SK-N-SH treated with all-trans-retinoic acid at 6 μM for 48 hours (cell line): ENCODE measurements at regions not wholly inside any gene's neighbourhood (a gene's known extent, or its start where the extent isn't known, plus 50 kb on each side); places are given as distances from the start of the nearest gene placed in this dataset.

Experiments
- ESRRG ChIP-seq: fragments of 250-450 bp; sonication (Bioruptor Pico); IDR thresholded peaks from 2 replicates; pipeline ENCODE4 v1.6.1; 2021; ENCODE audit warnings: mild to moderate bottlenecking
- ISL1 ChIP-seq: fragments of 250-450 bp; sonication (Bioruptor Pico); IDR thresholded peaks from 2 replicates; pipeline ENCODE4 v2.1.2; 2022; ENCODE audit warnings: mild to moderate bottlenecking, moderate library complexity
- SNAI2 ChIP-seq: fragments of 250-450 bp; sonication (Bioruptor Pico); IDR thresholded peaks from 2 replicates; pipeline ENCODE4 v1.5.0; 2020; ENCODE audit warnings: mild to moderate bottlenecking, moderate library complexity
- TOX ChIP-seq: fragments of 250-450 bp; sonication (Bioruptor Pico); IDR thresholded peaks from 2 replicates; pipeline ENCODE4 v1.8.0; 2021; ENCODE audit warnings: mild to moderate bottlenecking, moderate library complexity, borderline replicate concordance
- ZC3H10 ChIP-seq: fragments of 250-450 bp; sonication (Bioruptor Pico); IDR thresholded peaks from 2 replicates; pipeline ENCODE4 v1.5.1; 2021; ENCODE audit warnings: mild to moderate bottlenecking, moderate library complexity
- ZFP3 ChIP-seq: fragments of 250-450 bp; sonication (Bioruptor Pico); IDR thresholded peaks from 2 replicates; pipeline ENCODE4 v1.5.0; 2020; ENCODE audit warnings: mild to moderate bottlenecking, moderate library complexity
- ZNF565 ChIP-seq: fragments of 450-650 bp; formaldehyde crosslinking; conservative IDR thresholded peaks from 2 replicates; pipeline ENCODE4 v1.5.0; 2020; ENCODE audit warnings: low read depth, mild to moderate bottlenecking, moderate library complexity
- ZNF8 ChIP-seq: fragments of 450-650 bp; formaldehyde crosslinking; IDR thresholded peaks from 2 replicates; pipeline ENCODE4 v1.5.0; 2020; ENCODE audit warnings: mild to moderate bottlenecking, moderate library complexity
- TF ChIP-seq, protein P1 (sequence below): fragments of 250-450 bp; sonication (Bioruptor Pico); IDR thresholded peaks from 2 replicates; pipeline ENCODE4 v1.8.0; 2020; ENCODE audit warnings: mild to moderate bottlenecking, moderate library complexity, borderline replicate concordance

DNA sequence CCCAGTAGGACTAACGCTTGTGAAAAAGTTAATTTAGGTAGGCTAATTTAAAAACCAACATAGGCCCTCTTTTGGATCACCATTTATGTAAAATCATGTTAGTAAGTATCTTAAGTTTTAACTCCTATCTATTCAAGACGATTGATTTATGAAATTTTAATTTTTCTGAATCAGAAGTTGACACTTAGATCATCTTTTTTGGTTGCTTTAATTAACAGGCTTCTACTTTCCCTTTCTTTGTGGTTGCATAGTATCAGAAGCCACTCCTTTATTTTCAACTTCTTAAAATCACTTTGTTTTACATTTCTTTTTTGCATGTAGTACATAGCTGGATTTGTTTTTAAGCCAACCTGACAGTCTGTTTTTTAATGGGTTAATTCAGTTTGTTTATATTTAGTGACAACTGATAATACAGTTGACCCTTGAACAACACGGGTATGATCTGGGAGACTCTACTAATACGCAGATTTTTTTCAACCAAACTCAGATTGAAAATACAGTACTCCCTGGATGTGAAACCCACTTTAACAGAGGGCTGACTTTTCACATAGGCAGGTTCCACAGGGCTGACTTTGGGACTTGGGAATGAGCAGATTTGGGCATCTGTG is 69.7 kb upstream of the SYPL1 start:
- no peak for TF ChIP-seq ZFP3 (CRISPR knock-in tag)
- TF ChIP-seq SNAI2 (CRISPR knock-in tag) = no peak
- TF ChIP-seq, protein P1, sequence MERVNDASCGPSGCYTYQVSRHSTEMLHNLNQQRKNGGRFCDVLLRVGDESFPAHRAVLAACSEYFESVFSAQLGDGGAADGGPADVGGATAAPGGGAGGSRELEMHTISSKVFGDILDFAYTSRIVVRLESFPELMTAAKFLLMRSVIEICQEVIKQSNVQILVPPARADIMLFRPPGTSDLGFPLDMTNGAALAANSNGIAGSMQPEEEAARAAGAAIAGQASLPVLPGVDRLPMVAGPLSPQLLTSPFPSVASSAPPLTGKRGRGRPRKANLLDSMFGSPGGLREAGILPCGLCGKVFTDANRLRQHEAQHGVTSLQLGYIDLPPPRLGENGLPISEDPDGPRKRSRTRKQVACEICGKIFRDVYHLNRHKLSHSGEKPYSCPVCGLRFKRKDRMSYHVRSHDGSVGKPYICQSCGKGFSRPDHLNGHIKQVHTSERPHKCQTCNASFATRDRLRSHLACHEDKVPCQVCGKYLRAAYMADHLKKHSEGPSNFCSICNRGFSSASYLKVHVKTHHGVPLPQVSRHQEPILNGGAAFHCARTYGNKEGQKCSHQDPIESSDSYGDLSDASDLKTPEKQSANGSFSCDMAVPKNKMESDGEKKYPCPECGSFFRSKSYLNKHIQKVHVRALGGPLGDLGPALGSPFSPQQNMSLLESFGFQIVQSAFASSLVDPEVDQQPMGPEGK (CRISPR knock-in tag) = no peak
- no peak for TF ChIP-seq ZNF8 (CRISPR knock-in tag)
- no peak for TF ChIP-seq ZC3H10 (CRISPR knock-in tag)
- TF ChIP-seq TOX (CRISPR knock-in tag) = no peak
- no peak for TF ChIP-seq ZNF565 (CRISPR knock-in tag)
- no peak for TF ChIP-seq ISL1 (CRISPR knock-in tag)
- no peak for TF ChIP-seq ESRRG (CRISPR knock-in tag)
